CD14-positive monocyte (primary cell): ENCODE measurements at regions not wholly inside any gene's neighbourhood (a gene's known extent, or its start where the extent isn't known, plus 50 kb on each side); places are given as distances from the start of the nearest gene placed in this dataset.

ENCODE experiments used
- DNase-seq, 3 donors: peaks; one replicate each; pipeline ENCODE4 v3.0.0-alpha.2; 2011 to 2022
- H2AFZ ChIP-seq: 2 replicates; pipeline ENCODE4 v1.6.0; 2012; ENCODE audit warnings: mild to moderate bottlenecking, low read depth, low read length, inconsistent platforms; ENCODE audit not compliant: insufficient read depth, poor library complexity, severe bottlenecking
- H3K27ac ChIP-seq, 2 donors: 1 replicate in 1 of 2; 2 replicates in 1 of 2; pipeline ENCODE4 v1.5.1; 2012 to 2013; ENCODE audit warnings: low read length in 2 of 2, control low read depth in 1 of 2, inconsistent platforms in 1 of 2, low read depth in 1 of 2, mild to moderate bottlenecking in 1 of 2
- H3K27me3 ChIP-seq, 2 donors: one replicate each; pipeline versions ENCODE4 v1.6.0 to v1.6.1; 2011 to 2013; ENCODE audit warnings: low read length in 2 of 2; ENCODE audit not compliant: control insufficient read depth in 2 of 2, insufficient read depth in 2 of 2
- H3K36me3 ChIP-seq, 2 donors: replicated peaks in 1 of 2; 1 replicate in 1 of 2; 2 replicates in 1 of 2; pipeline versions ENCODE4 v1.5.1 to v1.6.1; 2012 to 2013; ENCODE audit warnings: low read length in 2 of 2, control low read depth in 1 of 2, inconsistent platforms in 1 of 2, mild to moderate bottlenecking in 1 of 2; ENCODE audit not compliant: insufficient read depth in 2 of 2, control insufficient read depth in 1 of 2
- H3K4me1 ChIP-seq, 2 donors: 1 replicate in 1 of 2; 2 replicates in 1 of 2; pipeline versions ENCODE4 v1.5.1 to v1.6.1; 2012 to 2013; ENCODE audit warnings: low read length in 2 of 2, control low read depth in 1 of 2, inconsistent platforms in 1 of 2, mild to moderate bottlenecking in 1 of 2, moderate library complexity in 1 of 2; ENCODE audit not compliant: insufficient read depth in 2 of 2, control insufficient read depth in 1 of 2
- H3K4me2 ChIP-seq: replicated peaks from 2 replicates; pipeline ENCODE3; 2012; ENCODE audit warnings: low read length, moderate library complexity, mild to moderate bottlenecking; ENCODE audit not compliant: poor library complexity, severe bottlenecking; ENCODE audit errors: extremely low read depth
- H3K4me3 ChIP-seq, 3 experiments: fragments of 200-600 bp in 1 of 3; sonication (generic) in 1 of 3; replicated peaks in 1 of 3; 1 replicate in 2 of 3; 2 replicates in 1 of 3; pipeline ENCODE4 v1.5.1; 2011 to 2013; ENCODE audit warnings: low read length in 3 of 3, mild to moderate bottlenecking in 3 of 3, control low read depth in 2 of 3, low read depth in 2 of 3, inconsistent platforms in 1 of 3, moderate library complexity in 1 of 3
- H3K79me2 ChIP-seq: 2 replicates; pipeline ENCODE4 v1.6.0; 2012; ENCODE audit warnings: mild to moderate bottlenecking, control low read depth, inconsistent platforms, low read length, moderate library complexity; ENCODE audit not compliant: insufficient read depth
- H3K9ac ChIP-seq: 2 replicates; pipeline ENCODE4 v1.6.0; 2017; ENCODE audit warnings: low read length, mild to moderate bottlenecking; ENCODE audit not compliant: insufficient read depth, poor library complexity, severe bottlenecking
- H3K9me3 ChIP-seq, 2 donors: replicated peaks in 1 of 2; 1 replicate in 1 of 2; 2 replicates in 1 of 2; pipeline versions ENCODE4 v1.5.1 to v1.6.1; 2012 to 2013; ENCODE audit warnings: low read length in 2 of 2, control low read depth in 1 of 2; ENCODE audit not compliant: control insufficient read depth in 1 of 2, insufficient read depth in 1 of 2
- H4K20me1 ChIP-seq: 2 replicates; pipeline ENCODE4 v1.6.0; 2012; ENCODE audit warnings: mild to moderate bottlenecking, low read length, control low read depth, moderate library complexity; ENCODE audit not compliant: insufficient read depth
- H3K27ac Mint-ChIP-seq, 7 donors: one replicate each; pipeline ENCODE4 v1.8.0; 2020; ENCODE audit warnings: mild to moderate bottlenecking in 7 of 7, mixed read lengths in 7 of 7, moderate library complexity in 6 of 7, inconsistent platforms in 2 of 7
- H3K27me3 Mint-ChIP-seq, 3 donors: one replicate each; pipeline ENCODE4 v1.8.0; 2021 to 2022; ENCODE audit warnings: low read depth in 3 of 3, mild to moderate bottlenecking in 3 of 3, mixed read lengths in 3 of 3, moderate library complexity in 3 of 3, inconsistent platforms in 1 of 3
- H3K36me3 Mint-ChIP-seq, 2 donors: one replicate each; pipeline ENCODE4 v1.8.0; 2020; ENCODE audit warnings: mixed read lengths in 2 of 2, inconsistent platforms in 1 of 2, mild to moderate bottlenecking in 1 of 2
- H3K4me1 Mint-ChIP-seq: one replicate; pipeline ENCODE4 v1.8.0; 2020; ENCODE audit warnings: mild to moderate bottlenecking, mixed read lengths
- H3K4me3 Mint-ChIP-seq, 2 donors: one replicate each; pipeline ENCODE4 v1.8.0; 2020; ENCODE audit warnings: mild to moderate bottlenecking in 2 of 2, mixed read lengths in 2 of 2, moderate library complexity in 1 of 2
- H3K9me3 Mint-ChIP-seq, 7 donors: one replicate each; pipeline ENCODE4 v1.8.0; 2020 to 2022; ENCODE audit warnings: mixed read lengths in 7 of 7, mild to moderate bottlenecking in 6 of 7, moderate library complexity in 6 of 7, inconsistent platforms in 2 of 7
- CTCF ChIP-seq: fragments of 200-600 bp; IDR thresholded peaks from one replicate; pipeline ENCODE4 v1.8.0; 2022; ENCODE audit warnings: antibody characterized with exemption, mild to moderate bottlenecking
- WGBS: methylation state at CpG from one replicate; pipeline ENCODE4 v1.1.5; 2013; ENCODE audit warnings: missing lambda C conversion rate; ENCODE audit not compliant: insufficient coverage; 5-methylcytosine and 5-hydroxymethylcytosine counted together
- intact Hi-C, 2 donors: fragments of 100-400 bp; cut with micrococcal nuclease; formaldehyde crosslinking; loops; one replicate each; pipeline versions ENCODE4 v1.15.0 to v1.15.1; 2023

- H3K27ac Mint-ChIP-seq = no peak overlapping the region
- 83% methylated on average over 1 of the region's 1 CpG for WGBS
These were observed 168.4 kb upstream of the NHS start for GRCh38 chrX:17206584-17206983.

GRCh38 chrX:17214962-17215361, 160.0 kb upstream of the NHS start:
- intact Hi-C loops = no loop called here

More at GRCh38 chrX:17206584-17206983, 168.4 kb upstream of the NHS start:
- H3K4me3 ChIP-seq = no peak overlapping the region
- no peaks in the 10 kb centered on the region for H3K36me3 Mint-ChIP-seq
- H3K27ac ChIP-seq = no peak overlapping the region
- H3K4me1 Mint-ChIP-seq = peaks cover 4% of the 10 kb centered on the region
- no peaks in the 10 kb centered on the region for H3K4me1 ChIP-seq
- no peak for DNase-seq
- no peaks in the 10 kb centered on the region for H4K20me1 ChIP-seq
- intact Hi-C loops = no loop called here
- no peak for TF ChIP-seq CTCF
- H3K79me2 ChIP-seq = no peaks in the 10 kb centered on the region
- H2AFZ ChIP-seq = no peak overlapping the region
- peaks cover 0 to 10% (median 0%) of the 10 kb centered on the region in 3 donors for H3K27me3 Mint-ChIP-seq
- no peak overlapping the region for H3K4me3 Mint-ChIP-seq
- peaks cover 0 to 9% (median 4%) of the 10 kb centered on the region in 7 donors for H3K9me3 Mint-ChIP-seq
- no peak overlapping the region for H3K4me2 ChIP-seq
- no peaks in the 10 kb centered on the region for H3K36me3 ChIP-seq
- H3K27me3 ChIP-seq = peaks cover 0 to 2% of the 10 kb centered on the region in 2 donors
- H3K9me3 ChIP-seq = peaks cover 0 to 7% of the 10 kb centered on the region in 2 donors
- no peak overlapping the region for H3K9ac ChIP-seq

More at GRCh38 chrX:17214962-17215361, 160.0 kb upstream of the NHS start:
- Mint-ChIP-seq H3K4me3 (no peak overlapping the region), H3K4me1 (no peaks in the 10 kb centered on the region), H3K36me3 (no peaks in the 10 kb centered on the region), H3K27me3 (peaks cover 0 to 7% (median 0%) of the 10 kb centered on the region in 3 donors), H3K9me3 (peaks cover 2 to 21% (median 9%) of the 10 kb centered on the region in 7 donors), H3K27ac (no peak overlapping the region)
- Histone ChIP-seq H3K9ac (no peak overlapping the region), H3K4me2 (no peak overlapping the region), H3K4me1 (no peaks in the 10 kb centered on the region), H3K27ac (no peak overlapping the region), H3K4me3 (no peak overlapping the region), H3K9me3 (peaks cover 0 to 16% of the 10 kb centered on the region in 2 donors), H3K36me3 (no peaks in the 10 kb centered on the region), H3K79me2 (no peaks in the 10 kb centered on the region), H3K27me3 (no peaks in the 10 kb centered on the region), H2AFZ (no peak overlapping the region), H4K20me1 (no peaks in the 10 kb centered on the region)
- DNase-seq = no peak
- TF ChIP-seq CTCF = no peak
- 100% methylated on average over 2 of the region's 4 CpGs for WGBS
